NCI-H2081 treated with DMSO at 0.1 percent for 48 hours (cell line): ENCODE measurements at regions not wholly inside any gene's neighbourhood (a gene's known extent, or its start where the extent isn't known, plus 50 kb on each side); places are given as distances from the start of the nearest gene placed in this dataset.
"Not testable (repeated sequence)": the region's sequence is repeated elsewhere in the genome, so short reads cannot be mapped to it uniquely, and the experiment has no call there.

ENCODE experiments used
- DNase-seq: peaks from one replicate; lab custom pipeline; 2025; lab: John Stamatoyannopoulos, UW

DNA sequence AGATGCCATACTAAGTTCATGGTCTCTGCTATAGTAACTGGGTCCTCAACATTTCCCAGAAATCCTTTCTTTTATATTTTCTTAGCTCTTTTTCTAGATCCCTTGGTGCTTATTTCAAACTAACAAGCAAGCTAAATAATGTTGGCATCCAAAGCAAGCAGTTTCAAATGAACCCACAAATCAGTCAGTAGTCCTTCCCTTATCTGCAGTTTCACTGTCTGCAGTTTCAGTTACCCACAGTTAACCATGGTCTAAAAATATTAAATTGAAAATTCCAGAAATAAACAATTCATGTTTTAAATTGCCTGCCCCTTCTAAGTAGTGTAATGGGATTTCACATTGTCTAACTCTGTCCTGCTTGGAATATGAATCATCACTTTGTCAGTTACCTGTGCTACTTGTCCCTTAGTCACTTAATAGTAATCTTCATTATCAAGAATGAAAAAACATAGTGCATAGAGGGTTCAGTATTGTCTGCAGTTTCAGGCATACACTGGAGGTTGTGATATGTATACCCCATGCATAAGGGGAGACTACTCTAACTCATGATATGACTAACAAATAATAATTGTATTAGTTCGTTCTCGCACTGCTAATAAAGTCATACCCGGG lies 633.7 kb downstream of the MECOM start:
- DNase-seq, result no peak

DNA sequence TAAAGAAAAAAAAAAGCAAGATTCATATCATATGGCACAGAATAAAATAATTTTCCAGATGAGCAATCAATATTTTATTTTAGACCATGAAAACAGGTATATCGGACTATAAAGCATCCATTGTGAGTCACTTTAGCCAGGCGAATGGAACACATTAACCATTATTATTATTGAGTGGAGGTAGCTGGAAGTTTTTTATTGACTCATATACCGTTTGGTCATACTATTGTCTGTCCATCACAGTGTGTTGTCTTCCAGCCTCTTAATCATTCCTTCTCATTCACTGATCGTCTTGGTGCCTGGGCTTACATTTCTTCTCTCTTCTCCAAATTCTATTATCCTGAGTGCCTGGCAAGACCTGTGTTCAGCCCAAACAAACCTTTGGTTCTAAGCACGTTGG lies 634.8 kb downstream of the MECOM start:
- DNase-seq, result no peak

DNA sequence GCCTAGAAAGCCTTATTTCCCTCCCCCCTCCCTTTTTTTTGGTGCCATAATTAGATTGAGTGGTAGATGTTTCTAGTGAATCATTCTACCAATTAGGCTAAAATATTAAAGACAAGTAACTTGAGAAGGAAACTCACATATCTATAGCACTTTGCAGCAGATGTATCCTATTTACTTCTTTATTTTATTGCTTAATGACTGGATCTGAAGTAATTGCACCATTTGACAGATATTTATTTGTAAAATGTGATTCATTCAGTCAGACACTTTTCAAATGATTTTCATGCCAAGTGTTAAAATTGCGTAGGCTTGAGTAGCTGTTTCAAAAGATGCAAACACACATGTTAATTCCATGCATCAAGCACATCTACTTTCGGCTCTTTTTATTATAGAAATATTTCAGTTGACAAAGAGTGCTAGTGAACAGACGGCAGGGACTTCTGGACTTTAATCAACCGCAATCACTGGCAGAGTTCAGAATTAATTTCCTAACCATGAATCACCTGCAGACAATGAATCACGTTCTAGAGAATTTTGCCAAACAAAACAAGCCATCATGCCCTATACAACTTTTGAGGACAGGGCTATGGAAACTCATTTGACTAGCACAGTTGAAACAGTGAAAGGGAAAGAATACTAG lies 636.8 kb downstream of the MECOM start:
- DNase-seq, result no peak

DNA sequence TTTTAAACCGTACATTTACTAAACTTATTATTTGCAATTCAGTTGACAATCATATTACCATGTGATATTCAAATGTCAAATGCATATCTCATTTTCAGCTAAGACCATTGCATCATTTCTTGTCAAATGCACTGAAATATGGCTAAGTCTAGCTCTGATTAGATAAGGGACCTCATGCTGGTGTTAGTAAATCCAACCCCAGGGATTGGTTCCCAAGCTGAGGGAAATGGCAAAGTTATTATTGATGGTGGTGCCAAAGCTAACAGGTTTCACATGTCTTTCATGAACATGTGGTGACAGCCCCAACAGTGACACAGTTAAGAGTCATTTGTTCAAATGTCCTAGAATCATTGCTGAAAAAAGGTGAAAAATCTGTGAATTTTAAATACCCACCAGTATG lies 641.1 kb downstream of the MECOM start:
- no peak for DNase-seq

DNA sequence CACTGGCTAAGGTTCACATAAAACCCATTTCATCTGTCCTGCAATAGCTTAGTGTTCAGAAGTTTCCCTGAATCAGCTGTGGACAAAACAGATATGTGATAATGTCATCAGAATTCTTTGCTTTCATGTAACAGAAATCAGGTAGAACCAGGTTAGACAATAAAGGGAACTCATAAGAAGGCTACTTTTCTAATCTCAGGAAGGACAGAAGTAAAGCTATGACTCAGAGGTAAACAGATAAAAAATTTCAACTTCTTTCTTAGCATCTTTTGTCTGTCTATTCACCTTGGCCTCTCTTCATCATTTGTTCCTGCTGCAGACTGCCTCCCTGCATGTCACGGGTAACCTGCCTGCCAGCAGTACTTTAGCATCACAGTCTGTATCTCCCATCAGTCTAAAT lies 643.1 kb downstream of the MECOM start:
- no peak for DNase-seq

DNA sequence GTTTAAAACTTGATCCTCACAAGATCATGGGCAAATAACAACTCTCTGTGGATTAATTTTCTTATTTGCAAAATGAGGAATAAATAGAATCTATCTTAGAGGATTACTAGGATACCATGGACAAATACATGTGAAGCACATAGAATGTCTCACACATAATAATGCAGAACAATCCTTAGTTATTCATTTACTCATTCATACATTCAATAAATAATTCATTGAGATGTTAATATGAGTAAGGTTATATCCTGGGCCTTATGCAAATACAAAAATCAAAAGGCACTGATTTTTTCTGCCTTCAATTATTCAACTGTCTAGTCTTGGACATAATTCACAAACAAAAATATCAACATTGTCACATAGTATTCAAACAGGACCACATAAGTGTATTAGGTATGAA lies 654.1 kb downstream of the MECOM start:
- DNase-seq, result no peak

DNA sequence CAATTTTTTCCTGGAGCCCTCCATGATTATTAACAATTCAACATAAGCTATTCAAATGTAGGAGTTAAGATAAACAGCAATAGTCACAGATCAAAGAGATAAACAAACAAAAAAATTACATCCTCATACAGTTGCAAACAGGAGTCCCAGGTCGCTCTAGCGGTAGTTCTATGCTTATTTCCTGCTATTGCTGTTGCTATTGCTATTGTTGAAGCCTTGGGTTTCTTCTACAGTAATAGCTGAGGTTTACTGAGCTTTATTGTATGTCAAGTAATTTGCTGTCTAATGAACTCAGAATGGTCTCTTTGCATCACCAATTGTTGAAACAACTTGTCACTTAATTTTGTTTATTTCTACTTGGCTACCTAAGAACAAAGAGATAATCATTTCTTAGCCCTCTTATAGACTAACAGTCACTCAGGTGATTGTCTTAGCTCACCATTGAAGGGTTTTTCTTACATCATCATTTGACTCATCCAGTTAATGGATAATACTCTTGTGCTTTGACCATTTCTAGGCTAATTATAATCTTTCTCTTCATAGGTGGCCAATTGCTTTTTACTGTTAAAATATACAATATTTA lies 654.6 kb downstream of the MECOM start:
- DNase-seq, result no peak

DNA sequence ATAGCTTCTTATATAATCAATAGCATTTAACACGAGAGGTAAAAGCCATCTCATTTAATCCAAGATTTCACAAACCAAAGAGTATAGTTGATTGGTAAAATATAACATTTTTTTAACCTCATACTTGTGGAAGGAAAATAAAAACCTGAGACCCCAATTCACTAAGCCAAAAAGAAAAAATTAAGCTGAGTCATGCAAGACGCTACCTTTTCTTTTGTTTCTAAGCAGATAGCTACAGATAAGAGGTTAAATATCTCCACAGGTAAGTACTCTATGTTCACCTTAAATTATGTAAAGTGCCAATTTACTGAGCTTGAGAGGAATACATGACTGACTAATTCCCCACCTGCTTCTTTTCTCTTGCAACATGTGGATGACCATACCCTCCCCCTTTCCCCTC lies 656.4 kb downstream of the MECOM start:
- DNase-seq, result no peak

DNA sequence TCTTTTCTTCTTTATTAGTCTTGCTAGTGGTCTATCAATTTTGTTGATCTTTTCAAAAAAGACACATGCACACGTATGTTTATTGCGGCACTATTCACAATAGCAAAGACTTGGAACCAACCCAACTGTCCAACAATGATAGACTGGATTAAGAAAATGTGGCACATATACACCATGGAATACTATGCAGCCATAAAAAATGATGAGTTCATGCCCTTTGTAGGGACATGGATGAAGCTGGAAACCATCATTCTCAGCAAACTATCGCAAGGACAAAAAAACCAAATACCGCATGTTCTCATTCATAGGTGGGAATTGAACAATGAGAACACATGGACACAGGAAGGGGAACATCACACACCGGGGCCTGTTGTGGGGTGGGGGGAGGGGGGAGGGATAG lies 657.1 kb downstream of the MECOM start:
- DNase-seq, result not testable (repeated sequence)

DNA sequence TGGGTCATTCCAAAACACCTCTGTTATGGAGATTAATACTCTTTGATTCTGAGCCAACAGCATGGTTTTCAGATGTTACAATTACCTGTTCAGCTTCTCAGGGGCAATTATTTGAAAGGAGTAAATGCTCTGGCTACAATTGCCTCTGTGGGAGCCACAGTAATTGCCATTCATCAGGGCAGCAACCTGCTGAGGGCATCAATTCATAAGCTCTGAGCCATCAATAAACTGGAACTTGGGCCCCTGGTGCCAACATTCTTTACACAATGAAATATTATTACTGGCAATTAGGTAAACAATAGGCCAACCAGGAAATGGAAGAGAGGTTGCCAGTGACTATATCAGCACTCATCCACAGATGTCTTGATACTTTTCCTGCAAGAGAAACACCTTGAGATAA lies 660.8 kb downstream of the MECOM start:
- peak; percentile 99 for DNase-seq

DNA sequence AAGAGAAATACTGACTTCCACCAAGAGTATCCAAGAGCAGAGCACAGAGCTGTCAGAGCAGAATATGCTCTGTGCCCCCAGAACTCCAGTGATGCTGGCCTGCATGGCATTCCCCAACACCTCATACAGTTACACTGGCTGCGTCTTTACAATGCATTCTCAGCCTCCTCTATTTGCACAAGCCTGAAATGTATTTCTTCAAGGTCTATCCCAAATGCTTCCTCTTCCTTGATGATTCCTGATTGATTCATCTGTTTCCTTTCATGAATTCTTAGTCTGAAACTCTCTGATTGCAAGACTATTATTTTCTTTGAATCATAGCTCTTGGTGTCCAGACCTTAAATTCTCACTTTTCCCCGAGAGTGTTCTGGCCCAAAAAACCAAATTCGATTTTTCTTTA lies 664.7 kb downstream of the MECOM start:
- DNase-seq, result no peak

DNA sequence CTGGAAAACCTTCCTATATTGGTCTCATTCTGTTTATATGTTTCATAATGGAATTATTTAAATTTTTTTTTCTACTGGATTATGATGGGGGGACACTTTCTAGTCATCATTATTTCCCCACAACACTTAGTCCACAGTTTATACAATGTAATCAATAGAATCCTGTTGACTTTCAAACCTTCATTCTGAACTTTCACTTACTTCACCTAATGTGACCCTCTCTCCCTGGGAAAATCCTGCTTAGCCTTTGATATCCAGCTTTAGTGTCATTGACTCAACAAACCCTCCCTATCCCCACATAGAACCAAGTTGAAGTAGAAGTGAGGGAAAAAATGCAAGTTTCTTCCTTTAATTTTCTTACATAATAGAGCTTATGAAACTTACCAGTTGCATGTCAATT lies 666.0 kb downstream of the MECOM start:
- no peak for DNase-seq

DNA sequence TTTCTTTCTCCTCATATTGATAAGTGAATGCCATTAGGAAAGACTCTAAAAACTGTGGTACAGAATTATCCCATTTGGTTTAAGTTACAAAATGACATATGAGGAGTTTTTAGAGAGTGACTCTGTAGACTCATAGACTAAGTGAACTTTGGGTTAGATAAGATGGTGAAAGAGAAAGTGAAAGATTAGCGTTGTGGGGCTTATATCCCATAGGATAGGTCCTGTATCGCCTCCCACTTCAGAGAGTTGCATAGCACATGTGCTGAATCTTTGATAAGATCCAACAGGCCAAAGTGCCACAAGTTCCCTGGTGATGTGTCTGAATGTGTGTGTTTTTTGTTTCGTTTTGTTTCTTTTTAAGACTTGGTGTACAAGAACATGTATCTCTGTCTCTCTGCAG lies 666.9 kb downstream of the MECOM start:
- DNase-seq, result no peak

DNA sequence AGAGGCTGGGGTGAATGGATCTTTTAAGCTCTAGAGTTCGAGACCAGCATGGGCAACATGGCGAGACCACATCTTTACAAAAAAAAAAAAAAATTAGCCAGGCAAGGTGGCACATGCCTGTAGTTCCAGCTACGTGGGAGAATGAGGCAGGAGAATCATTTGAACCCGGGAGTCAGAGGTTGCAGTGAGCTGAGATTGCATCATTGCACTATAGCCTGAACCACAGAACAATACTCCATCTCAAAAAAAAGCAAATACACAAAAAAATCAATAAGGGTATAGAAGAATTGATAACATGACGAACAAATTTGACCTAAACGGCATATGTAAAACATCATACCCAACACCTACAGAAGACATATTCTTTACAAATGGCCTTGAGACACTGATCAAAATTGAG lies 668.4 kb downstream of the MECOM start:
- no peak for DNase-seq

DNA sequence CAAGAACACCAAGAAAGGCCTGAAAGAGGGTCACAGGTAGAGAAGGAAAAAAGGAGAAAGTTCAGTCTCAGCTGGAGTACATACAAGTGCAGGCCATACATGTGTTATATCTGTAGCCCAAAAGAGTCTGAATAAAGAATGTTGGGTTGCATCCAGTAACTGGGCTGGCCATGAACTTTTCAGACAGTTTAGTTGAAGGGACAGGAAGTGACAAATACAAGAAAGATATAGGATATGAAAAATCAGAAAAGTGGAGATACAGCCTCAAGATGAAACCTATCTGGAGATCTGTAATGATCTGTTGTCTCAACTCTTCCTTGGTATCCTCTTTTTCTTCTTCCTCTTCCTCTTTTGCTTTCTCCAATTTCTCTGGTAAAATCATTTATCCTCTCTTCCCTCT lies 671.7 kb downstream of the MECOM start:
- DNase-seq, result no peak

DNA sequence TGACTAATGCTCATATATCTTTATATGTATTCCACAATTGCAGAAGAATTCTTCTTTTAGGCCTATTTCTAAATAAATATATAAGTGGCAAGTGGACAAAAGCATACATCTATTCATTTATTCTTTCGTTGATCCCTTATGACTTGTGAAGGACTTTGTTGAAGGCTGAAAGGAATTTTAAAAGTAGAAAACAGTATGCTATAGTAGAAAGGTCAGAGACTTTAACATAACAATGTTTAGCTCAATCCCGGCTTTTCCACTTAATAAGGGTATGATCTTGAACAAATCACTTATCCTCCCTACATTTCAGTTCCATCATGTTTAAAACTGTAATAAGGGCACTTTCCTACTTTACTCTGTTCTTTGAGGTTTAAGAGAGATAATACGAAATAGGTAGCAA lies 672.9 kb downstream of the MECOM start:
- DNase-seq, result no peak

DNA sequence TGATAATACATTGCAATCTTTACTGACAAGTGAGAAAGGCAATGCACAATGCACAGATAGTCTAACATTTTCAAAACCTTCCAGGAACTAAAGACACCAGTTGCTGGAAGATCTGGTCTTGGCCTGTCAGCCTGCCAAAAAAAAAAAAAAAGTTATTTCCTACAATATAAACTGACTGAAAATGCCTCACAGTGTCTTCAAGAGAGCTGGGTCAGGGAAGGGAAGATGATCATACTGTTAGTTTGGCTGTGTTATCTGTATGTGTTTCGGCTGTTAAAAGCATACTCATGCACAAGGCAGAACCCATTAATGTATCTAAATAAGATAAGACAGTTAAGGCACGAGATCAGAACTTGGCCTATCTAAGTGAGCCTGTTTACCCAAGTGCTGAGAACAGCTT lies 673.4 kb downstream of the MECOM start:
- no peak for DNase-seq

DNA sequence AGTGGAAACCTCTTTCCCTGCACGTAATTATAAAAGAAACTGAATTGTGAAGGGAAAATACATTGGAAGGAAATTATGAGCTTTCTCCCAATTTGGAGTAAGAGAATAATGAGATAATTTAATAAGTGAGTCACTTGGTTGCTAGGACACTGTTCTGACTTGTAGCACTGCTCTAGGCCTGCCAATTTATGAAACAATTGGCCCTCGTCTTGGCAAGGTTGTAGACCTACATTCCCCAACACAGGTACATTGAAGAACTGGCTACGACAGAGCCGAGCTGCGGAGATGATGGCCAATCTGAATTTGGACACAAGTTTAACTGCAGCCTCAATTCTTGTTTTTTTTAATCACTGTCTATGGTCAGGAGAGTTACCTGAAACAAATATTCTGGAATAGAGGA lies 674.1 kb downstream of the MECOM start:
- DNase-seq, result no peak

DNA sequence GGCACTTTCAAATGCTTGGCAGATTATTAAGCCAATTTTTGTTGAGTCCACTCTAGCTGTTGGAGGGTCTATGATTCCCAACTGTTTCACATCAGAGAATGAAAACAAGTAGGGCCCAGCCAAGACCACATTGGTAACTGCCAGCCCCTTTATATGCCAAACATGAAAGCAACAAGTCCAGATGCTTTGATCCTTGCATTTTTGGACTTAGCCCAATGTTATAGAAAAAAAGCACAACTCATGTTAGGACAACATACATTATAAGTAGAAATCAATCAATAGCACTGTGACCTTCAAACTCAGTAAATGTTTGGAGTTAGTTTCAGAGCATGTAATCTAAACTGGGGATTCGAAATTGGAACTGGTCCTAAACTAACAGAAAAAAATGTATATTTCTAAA lies 674.7 kb downstream of the MECOM start:
- DNase-seq, result no peak

DNA sequence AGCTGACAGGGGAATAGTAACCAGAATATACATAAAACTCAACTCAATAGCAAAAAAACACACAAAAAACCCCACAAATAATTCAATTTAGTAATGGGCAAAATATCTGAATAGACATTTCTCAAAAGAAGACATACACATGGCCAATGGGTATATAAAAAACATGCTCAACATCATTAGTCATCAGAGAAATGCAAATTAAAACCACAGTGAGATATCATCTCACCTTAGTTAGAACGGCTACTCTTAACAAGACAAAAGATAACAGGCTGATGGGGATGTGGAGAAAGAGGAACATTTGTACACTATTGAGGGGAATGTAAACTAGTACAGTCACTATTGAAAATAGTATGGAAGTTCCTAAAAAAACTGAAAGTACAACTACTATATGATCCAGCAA lies 678.6 kb downstream of the MECOM start:
- DNase-seq, result no peak

DNA sequence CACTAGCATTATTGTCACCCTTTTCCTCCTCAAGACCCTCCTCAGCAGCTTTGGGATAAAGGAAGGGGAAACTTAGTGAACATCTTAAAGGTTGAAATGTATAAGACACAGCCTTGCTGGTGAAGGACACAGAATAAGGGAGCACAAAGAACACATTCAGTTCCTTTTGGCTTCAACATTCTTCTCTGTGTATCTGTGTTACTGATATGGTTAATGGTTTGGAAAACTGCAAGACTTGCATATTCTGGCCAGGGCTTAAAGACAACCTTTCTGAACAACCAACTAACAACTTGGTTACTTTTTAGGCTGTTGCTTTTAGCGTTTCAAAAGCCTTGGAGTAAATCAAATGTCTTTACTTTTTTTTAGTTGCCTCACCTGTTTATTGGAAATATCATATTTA lies 680.5 kb downstream of the MECOM start:
- DNase-seq, result no peak

DNA sequence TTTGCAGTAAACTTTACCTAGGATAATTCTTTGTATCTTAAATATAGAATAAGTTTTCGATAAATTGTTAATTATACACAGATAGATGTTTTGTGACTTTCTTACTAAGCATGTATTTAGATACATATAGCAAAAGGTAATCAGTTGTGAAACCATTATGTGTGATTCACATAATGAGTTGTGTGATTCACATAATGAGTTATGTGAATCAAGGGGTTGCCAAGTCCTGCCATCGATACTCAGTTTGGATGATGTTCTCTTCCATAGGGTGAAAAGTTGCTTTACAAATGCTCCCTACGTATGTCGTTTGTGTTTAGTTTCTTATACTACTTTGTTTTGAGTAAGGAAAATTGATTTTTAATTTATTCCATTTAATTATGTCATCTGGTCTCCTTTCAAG lies 682.1 kb downstream of the MECOM start:
- DNase-seq, result no peak

DNA sequence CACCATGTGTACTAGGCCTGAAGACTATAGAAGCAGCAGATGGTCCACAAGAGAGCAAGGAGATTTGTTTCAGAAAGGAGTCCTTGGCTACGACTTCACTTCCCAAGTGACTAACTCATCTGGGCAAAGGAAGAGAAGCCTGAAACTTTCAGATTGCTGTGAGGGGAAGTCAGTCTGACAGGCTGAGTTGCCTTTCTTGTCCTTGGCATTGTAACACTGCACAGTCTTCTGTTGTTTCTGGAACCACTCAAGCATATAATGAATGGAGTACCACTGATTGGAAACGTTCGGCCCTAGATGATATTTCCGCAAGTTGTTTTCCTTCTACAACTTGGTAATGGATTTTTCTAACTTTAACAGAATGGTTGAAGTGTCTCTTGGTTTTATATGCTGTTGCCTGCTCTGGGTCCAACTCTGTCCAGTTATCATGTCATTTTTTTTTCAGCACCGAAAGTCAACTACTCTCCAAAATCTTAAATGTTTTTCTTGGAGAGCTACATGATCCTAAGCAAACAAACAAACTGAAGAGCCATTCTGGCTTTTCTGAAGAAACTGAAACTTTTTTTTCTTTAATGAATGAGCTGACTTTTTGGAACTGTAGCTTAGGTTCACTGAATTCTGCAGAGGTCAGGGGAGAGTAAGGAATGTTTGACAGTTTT lies 685.7 kb downstream of the MECOM start:
- DNase-seq, result no peak

DNA sequence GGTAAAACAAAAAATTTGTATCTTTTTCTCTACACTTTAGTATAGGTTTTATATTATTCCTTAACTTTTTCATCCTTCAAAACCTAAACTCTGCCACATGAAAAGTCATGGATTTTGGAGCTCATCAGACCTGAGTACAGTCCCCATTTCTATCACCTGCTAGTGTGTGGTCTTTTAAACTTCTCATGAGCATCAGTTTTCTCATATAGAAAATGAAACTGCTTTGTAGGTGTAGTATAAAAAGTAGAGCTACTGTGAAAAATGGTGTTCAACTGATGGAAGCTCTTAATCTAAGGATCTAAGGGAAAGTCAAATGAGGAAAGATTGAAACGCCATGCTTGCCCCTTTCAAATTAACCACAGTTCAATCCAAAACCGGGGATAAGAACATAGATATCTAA lies 686.5 kb downstream of the MECOM start:
- DNase-seq, result no peak
